ENCODE measurements at regions not wholly inside any gene's neighbourhood (a gene's known extent, or its start where the extent isn't known, plus 50 kb on each side); places are given as distances from the start of the nearest gene placed in this dataset.

DNA sequence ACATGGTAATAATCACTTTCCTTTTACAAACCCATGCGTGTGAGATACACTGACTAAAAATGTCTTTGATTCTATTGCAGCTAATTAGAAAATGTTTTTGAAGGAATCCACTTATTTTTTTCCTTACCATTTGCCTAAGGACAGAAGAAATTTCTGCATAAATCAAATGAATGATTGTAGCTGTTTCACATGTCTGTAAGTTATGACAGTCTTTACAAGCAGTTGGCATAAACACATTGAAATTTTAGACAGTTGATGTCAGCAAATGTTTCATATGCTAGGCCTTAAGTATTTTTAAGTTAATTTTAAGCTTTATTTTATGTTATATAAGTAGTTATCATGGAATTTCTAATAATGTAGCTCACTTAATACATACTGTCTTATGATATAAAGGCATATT is 598.4 kb upstream of the SLITRK6 start:
- ChIA-PET POLR2A (no interaction called here), CTCF (no interaction called here)
- Histone ChIP-seq H3K4me3 (ENCODE audit: low read depth in 2 of 2, low read length in 2 of 2) (no peak overlapping the region), H3K4me1 (ENCODE audit: control insufficient read depth, insufficient read depth, low read length) (no peaks in the 10 kb centered on the region), H3K27ac (ENCODE audit: low read length) (no peak overlapping the region), H3K27me3 (ENCODE audit: control insufficient read depth, insufficient read depth, low read length) (no peaks in the 10 kb centered on the region), H3K36me3 (ENCODE audit: control insufficient read depth, insufficient read depth, low read length) (no peaks in the 10 kb centered on the region), H3K9me3 (ENCODE audit: control insufficient read depth, insufficient read depth, low read depth, low read length) (no peaks in the 10 kb centered on the region)
- no TSS peak for BruUV-seq (replicated peaks)
- in situ Hi-C loops (cut with HindIII; ENCODE audit: low pct_unique_long_range_greater_than_20kb, low sequenced_read_pairs) = no loop called here
- TF ChIP-seq TCF7L2 (IDR thresholded peaks at IDR 0.05; ENCODE audit: low read depth, low read length) = no peak
- TF ChIP-seq REST (IDR thresholded peaks at IDR 0.05; ENCODE audit: insufficient read depth in 1 of 2, low read depth in 2 of 2, low read length in 1 of 2) = no peak
- TF ChIP-seq, protein P1, sequence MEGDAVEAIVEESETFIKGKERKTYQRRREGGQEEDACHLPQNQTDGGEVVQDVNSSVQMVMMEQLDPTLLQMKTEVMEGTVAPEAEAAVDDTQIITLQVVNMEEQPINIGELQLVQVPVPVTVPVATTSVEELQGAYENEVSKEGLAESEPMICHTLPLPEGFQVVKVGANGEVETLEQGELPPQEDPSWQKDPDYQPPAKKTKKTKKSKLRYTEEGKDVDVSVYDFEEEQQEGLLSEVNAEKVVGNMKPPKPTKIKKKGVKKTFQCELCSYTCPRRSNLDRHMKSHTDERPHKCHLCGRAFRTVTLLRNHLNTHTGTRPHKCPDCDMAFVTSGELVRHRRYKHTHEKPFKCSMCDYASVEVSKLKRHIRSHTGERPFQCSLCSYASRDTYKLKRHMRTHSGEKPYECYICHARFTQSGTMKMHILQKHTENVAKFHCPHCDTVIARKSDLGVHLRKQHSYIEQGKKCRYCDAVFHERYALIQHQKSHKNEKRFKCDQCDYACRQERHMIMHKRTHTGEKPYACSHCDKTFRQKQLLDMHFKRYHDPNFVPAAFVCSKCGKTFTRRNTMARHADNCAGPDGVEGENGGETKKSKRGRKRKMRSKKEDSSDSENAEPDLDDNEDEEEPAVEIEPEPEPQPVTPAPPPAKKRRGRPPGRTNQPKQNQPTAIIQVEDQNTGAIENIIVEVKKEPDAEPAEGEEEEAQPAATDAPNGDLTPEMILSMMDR (IDR thresholded peaks at IDR 0.05) = no peak
- no peak for TF ChIP-seq SIN3A (IDR thresholded peaks at IDR 0.05; ENCODE audit: borderline replicate concordance, insufficient read depth, low read depth, low read length)
- TF ChIP-seq POLR2AphosphoS5 (IDR thresholded peaks at IDR 0.05; ENCODE audit: low read depth, low read length) = no peak
- ATAC-seq (no peak), DNase-seq (ENCODE audit: low read depth, low spot score) (no peak)
- intact Hi-C loops (cut with micrococcal nuclease; ENCODE audit: unreplicated experiment) = no loop called here

DNA sequence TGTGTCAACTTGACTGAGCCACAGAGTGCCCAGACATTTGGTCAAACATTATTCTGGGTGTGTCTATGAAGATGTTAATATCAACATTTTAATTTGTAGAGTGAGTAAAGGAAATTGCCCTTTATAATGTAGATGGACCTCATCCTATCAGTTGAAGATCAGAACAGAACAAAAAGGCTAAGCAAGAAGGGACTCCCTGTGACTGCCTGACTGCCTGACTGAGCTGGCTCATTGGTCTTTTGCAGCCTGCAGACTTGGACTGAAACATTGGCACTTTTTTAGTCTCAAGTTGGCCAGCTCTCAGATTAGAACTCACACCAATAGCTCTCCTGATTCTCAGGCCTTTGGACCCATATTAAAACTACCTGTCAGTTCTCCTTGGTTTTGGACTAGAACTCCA is 600.4 kb upstream of the SLITRK6 start:
- H3K27ac ChIP-seq (ENCODE audit: low read length) = no peak overlapping the region
- no TSS peak for BruUV-seq (replicated peaks)
- ATAC-seq = no peak
- POLR2A ChIA-PET = no interaction called here
- H3K27me3 ChIP-seq (ENCODE audit: control insufficient read depth, insufficient read depth, low read length) = no peaks in the 10 kb centered on the region
- TF ChIP-seq REST (IDR thresholded peaks at IDR 0.05; ENCODE audit: insufficient read depth in 1 of 2, low read depth in 2 of 2, low read length in 1 of 2) (no peak), POLR2AphosphoS5 (IDR thresholded peaks at IDR 0.05; ENCODE audit: low read depth, low read length) (no peak), SIN3A (IDR thresholded peaks at IDR 0.05; ENCODE audit: borderline replicate concordance, insufficient read depth, low read depth, low read length) (no peak), TCF7L2 (IDR thresholded peaks at IDR 0.05; ENCODE audit: low read depth, low read length) (no peak)
- TF ChIP-seq, protein P1 (IDR thresholded peaks at IDR 0.05) = no peak
- H3K36me3 ChIP-seq (ENCODE audit: control insufficient read depth, insufficient read depth, low read length) = no peaks in the 10 kb centered on the region
- in situ Hi-C loops (cut with HindIII; ENCODE audit: low pct_unique_long_range_greater_than_20kb, low sequenced_read_pairs) (no loop called here), intact Hi-C loops (cut with micrococcal nuclease; ENCODE audit: unreplicated experiment) (no loop called here)
- H3K4me3 ChIP-seq (ENCODE audit: low read depth in 2 of 2, low read length in 2 of 2) = no peak overlapping the region
- no peak for DNase-seq (ENCODE audit: low read depth, low spot score)
- CTCF ChIA-PET = no interaction called here
- H3K4me1 ChIP-seq (ENCODE audit: control insufficient read depth, insufficient read depth, low read length) = no peaks in the 10 kb centered on the region
- H3K9me3 ChIP-seq (ENCODE audit: control insufficient read depth, insufficient read depth, low read depth, low read length) = no peaks in the 10 kb centered on the region
